NB4 (cell line): ENCODE measurements at regions not wholly inside any gene's neighbourhood (a gene's known extent, or its start where the extent isn't known, plus 50 kb on each side); places are given as distances from the start of the nearest gene placed in this dataset.

Experiments
- DNase-seq: peaks from one replicate; pipeline ENCODE4 v3.0.0; 2010; ENCODE audit warnings: low read depth
- H3K4me3 ChIP-seq: one replicate; pipeline ENCODE4 v1.5.1; 2011; ENCODE audit warnings: mild to moderate bottlenecking, low read depth, low read length, moderate library complexity
- CTCF ChIP-seq: IDR thresholded peaks from one replicate; pipeline ENCODE4 v1.5.1; 2012; ENCODE audit warnings: low read depth, low read length
- MAX ChIP-seq: IDR thresholded peaks from 2 replicates; pipeline ENCODE4 v1.6.1; 2011; ENCODE audit warnings: low read depth, low read length
- MYC ChIP-seq: IDR thresholded peaks from 2 replicates; pipeline ENCODE4 v1.6.1; 2011; ENCODE audit warnings: low read depth, low read length
- POLR2A ChIP-seq: IDR thresholded peaks from 2 replicates; pipeline ENCODE4 v1.6.1; 2011; ENCODE audit warnings: mild to moderate bottlenecking; ENCODE audit not compliant: insufficient read length; ENCODE audit errors: extremely low read depth

GRCh38 chr2:51224790-51225189 is 192.9 kb upstream of the NRXN1 start:
- TF ChIP-seq MYC, result no peak
- TF ChIP-seq CTCF, result no peak
- no peak for TF ChIP-seq MAX
- no peak for TF ChIP-seq POLR2A
- DNase-seq, result no peak

GRCh38 chr2:51222106-51222505 is 190.2 kb upstream of the NRXN1 start:
- no peak for TF ChIP-seq MYC
- no peak for TF ChIP-seq CTCF
- TF ChIP-seq MAX, result no peak
- no peak for TF ChIP-seq POLR2A
- no peak for DNase-seq
- H3K4me3 ChIP-seq, result no peak overlapping the region

More at GRCh38 chr2:51224790-51225189, 192.9 kb upstream of the NRXN1 start:
- H3K4me3 ChIP-seq, result no peak overlapping the region

GRCh38 chr2:51220606-51221005 is 188.7 kb upstream of the NRXN1 start:
- no peak for DNase-seq
- no peak for TF ChIP-seq CTCF
- no peak for TF ChIP-seq MYC
- no peak for TF ChIP-seq POLR2A
- no peak for TF ChIP-seq MAX
- H3K4me3 ChIP-seq, result no peak overlapping the region

- no peak overlapping the region for H3K4me3 ChIP-seq
- DNase-seq, result no peak
- TF ChIP-seq CTCF, result no peak
- no peak for TF ChIP-seq POLR2A
- no peak for TF ChIP-seq MAX
- no peak for TF ChIP-seq MYC
Measured at GRCh38 chr2:51220080-51220479, 188.1 kb upstream of the NRXN1 start.

- DNase-seq, result no peak
Measured at GRCh38 chr2:51219468-51219867, 187.5 kb upstream of the NRXN1 start.

More at GRCh38 chr2:51219468-51219867, 187.5 kb upstream of the NRXN1 start:
- no peak overlapping the region for H3K4me3 ChIP-seq
- no peak for TF ChIP-seq MAX
- no peak for TF ChIP-seq CTCF
- no peak for TF ChIP-seq POLR2A
- TF ChIP-seq MYC, result no peak
